NT2/D1 (cell line): ENCODE measurements at regions not wholly inside any gene's neighbourhood (a gene's known extent, or its start where the extent isn't known, plus 50 kb on each side); places are given as distances from the start of the nearest gene placed in this dataset.

ENCODE experiments used
- DNase-seq: peaks from one replicate; pipeline ENCODE4 v3.0.0-alpha.2; 2011; ENCODE audit warnings: low read depth, low spot score
- H3K27me3 ChIP-seq: 2 replicates; pipeline ENCODE4 v1.6.0; 2011; ENCODE audit warnings: mild to moderate bottlenecking; ENCODE audit not compliant: insufficient read length, insufficient read depth
- H3K36me3 ChIP-seq: 2 replicates; pipeline ENCODE4 v1.6.1; 2011; ENCODE audit warnings: mild to moderate bottlenecking, low read length, mixed read lengths; ENCODE audit not compliant: insufficient read depth, insufficient read length
- H3K4me1 ChIP-seq: 2 replicates; pipeline ENCODE4 v1.5.1; 2011; ENCODE audit not compliant: insufficient read depth, insufficient read length
- H3K4me3 ChIP-seq: 2 replicates; pipeline ENCODE4 v1.5.1; 2011; ENCODE audit warnings: low read depth; ENCODE audit not compliant: insufficient read length
- H3K9ac ChIP-seq: 2 replicates; pipeline ENCODE4 v1.6.0; 2011; ENCODE audit warnings: low read depth; ENCODE audit not compliant: insufficient read length
- H3K9me3 ChIP-seq: 2 replicates; pipeline ENCODE4 v1.5.1; 2011; ENCODE audit warnings: mild to moderate bottlenecking, low read length; ENCODE audit not compliant: insufficient read depth
- SUZ12 ChIP-seq: IDR thresholded peaks from 2 replicates; pipeline ENCODE4 v1.6.1; 2011; ENCODE audit not compliant: insufficient read length, insufficient read depth; ENCODE audit errors: extremely low read depth
- YY1 ChIP-seq: IDR thresholded peaks from 2 replicates; pipeline ENCODE4 v1.6.1; 2011; ENCODE audit not compliant: insufficient read length, insufficient read depth
- ZNF274 ChIP-seq: IDR thresholded peaks from 2 replicates; pipeline ENCODE4 v1.6.1; 2011; ENCODE audit warnings: mild to moderate bottlenecking, low read depth, low read length

DNA sequence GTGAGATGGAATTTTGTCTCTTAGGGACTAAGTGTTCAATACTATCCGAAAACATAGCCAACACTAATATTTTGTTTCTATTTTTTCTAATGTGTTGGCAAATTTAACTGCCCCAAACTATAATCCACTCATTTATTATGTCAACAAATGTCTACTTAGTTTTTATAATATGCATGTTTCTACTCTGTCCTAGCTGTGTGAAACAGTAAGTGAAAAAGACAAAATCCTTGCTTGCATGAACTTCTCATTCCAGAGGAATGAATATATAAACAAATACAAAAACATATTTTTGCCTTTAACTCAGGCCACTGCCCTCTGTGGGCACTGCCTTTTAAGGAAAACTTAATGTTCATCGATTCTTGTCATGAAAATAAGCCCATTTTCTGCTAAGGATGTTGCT lies 1275.4 kb upstream of the CDH18 start:
- TF ChIP-seq ZNF274 (no peak), YY1 (no peak), SUZ12 (no peak)
- no peaks in the 10 kb centered on the region for H3K36me3 ChIP-seq
- H3K27me3 ChIP-seq = no peaks in the 10 kb centered on the region
- no peak for DNase-seq
- H3K4me1 ChIP-seq = no peaks in the 10 kb centered on the region
- no peak overlapping the region for H3K9ac ChIP-seq
- no peak overlapping the region for H3K4me3 ChIP-seq
- no peaks in the 10 kb centered on the region for H3K9me3 ChIP-seq

- no peaks in the 10 kb centered on the region for H3K27me3 ChIP-seq
- H3K9ac ChIP-seq = no peak overlapping the region
- H3K4me3 ChIP-seq = no peak overlapping the region
- no peaks in the 10 kb centered on the region for H3K36me3 ChIP-seq
- no peak for TF ChIP-seq SUZ12
- TF ChIP-seq ZNF274 = no peak
- TF ChIP-seq YY1 = no peak
- no peaks in the 10 kb centered on the region for H3K4me1 ChIP-seq
- H3K9me3 ChIP-seq = no peaks in the 10 kb centered on the region
- no peak for DNase-seq
Observed at GRCh38 chr5:21254161-21254560, 1266.2 kb upstream of the CDH18 start.

GRCh38 chr5:21244982-21245381 lies 1257.0 kb upstream of the CDH18 start:
- DNase-seq = peak; percentile 8
- Histone ChIP-seq H3K9me3 (no peaks in the 10 kb centered on the region), H3K4me3 (no peak overlapping the region), H3K27me3 (no peaks in the 10 kb centered on the region), H3K36me3 (no peaks in the 10 kb centered on the region), H3K4me1 (no peaks in the 10 kb centered on the region), H3K9ac (no peak overlapping the region)
- TF ChIP-seq ZNF274 (no peak), SUZ12 (no peak), YY1 (no peak)

GRCh38 chr5:21238786-21239185 lies 1250.8 kb upstream of the CDH18 start:
- DNase-seq = no peak
- no peaks in the 10 kb centered on the region for H3K36me3 ChIP-seq
- no peaks in the 10 kb centered on the region for H3K4me1 ChIP-seq
- no peaks in the 10 kb centered on the region for H3K27me3 ChIP-seq
- no peaks in the 10 kb centered on the region for H3K9me3 ChIP-seq
- TF ChIP-seq SUZ12 (no peak), YY1 (no peak), ZNF274 (no peak)
- H3K9ac ChIP-seq = no peak overlapping the region
- no peak overlapping the region for H3K4me3 ChIP-seq

GRCh38 chr5:21237461-21237860 lies 1249.5 kb upstream of the CDH18 start:
- no peak for DNase-seq
- TF ChIP-seq SUZ12 = no peak
- no peak for TF ChIP-seq ZNF274
- TF ChIP-seq YY1 = no peak
- Histone ChIP-seq H3K4me3 (no peak overlapping the region), H3K36me3 (no peaks in the 10 kb centered on the region), H3K27me3 (no peaks in the 10 kb centered on the region), H3K9ac (no peak overlapping the region), H3K4me1 (no peaks in the 10 kb centered on the region), H3K9me3 (no peaks in the 10 kb centered on the region)

GRCh38 chr5:21236971-21237427 lies 1249.0 kb upstream of the CDH18 start:
- TF ChIP-seq SUZ12 = no peak
- TF ChIP-seq YY1 = no peak
- no peak for TF ChIP-seq ZNF274
- H3K9ac ChIP-seq = no peak overlapping the region
- no peaks in the 10 kb centered on the region for H3K27me3 ChIP-seq
- no peaks in the 10 kb centered on the region for H3K9me3 ChIP-seq
- H3K4me3 ChIP-seq = no peak overlapping the region
- no peak for DNase-seq
- H3K36me3 ChIP-seq = no peaks in the 10 kb centered on the region
- no peaks in the 10 kb centered on the region for H3K4me1 ChIP-seq

DNA sequence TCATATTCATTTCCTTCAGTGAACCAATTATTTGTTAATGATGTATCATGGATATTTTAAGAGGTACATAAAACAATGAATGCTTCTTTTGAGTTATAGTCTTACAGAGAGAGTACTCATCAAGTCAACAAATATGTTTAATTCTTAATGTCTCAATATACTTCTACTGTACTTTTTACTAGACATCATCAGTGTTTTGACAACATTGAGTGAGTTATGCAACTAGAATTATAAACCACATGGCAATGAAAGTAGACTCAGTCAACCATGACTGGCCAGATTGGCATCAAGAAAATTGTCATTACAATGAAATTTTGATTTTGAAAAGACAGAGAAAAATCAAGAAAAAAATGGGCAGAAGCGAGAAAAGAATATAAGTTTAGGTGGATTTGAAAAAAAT lies 1248.1 kb upstream of the CDH18 start:
- no peak for DNase-seq
- TF ChIP-seq YY1 (no peak), SUZ12 (no peak), ZNF274 (no peak)
- no peaks in the 10 kb centered on the region for H3K9me3 ChIP-seq
- no peaks in the 10 kb centered on the region for H3K27me3 ChIP-seq
- H3K36me3 ChIP-seq = no peaks in the 10 kb centered on the region
- no peak overlapping the region for H3K4me3 ChIP-seq
- H3K4me1 ChIP-seq = no peaks in the 10 kb centered on the region
- no peak overlapping the region for H3K9ac ChIP-seq
